Stomach (tissue), 8 donors: ENCODE measurements at regions not wholly inside any gene's neighbourhood (a gene's known extent, or its start where the extent isn't known, plus 50 kb on each side); places are given as distances from the start of the nearest gene placed in this dataset.

ENCODE experiments used
- DNase-seq, 2 donors: peaks; one replicate each; pipeline versions ENCODE4 v3.0.0 to v3.0.0-alpha.2; 2013 to 2019
- H3K27ac ChIP-seq, 5 donors: fragments of 200-600 bp in 4 of 5; sonication (generic) in 4 of 5; one replicate each; pipeline ENCODE4 v1.5.1; 2013 to 2019; ENCODE audit warnings: mild to moderate bottlenecking in 1 of 5, moderate library complexity in 1 of 5
- H3K27me3 ChIP-seq, 3 donors: fragments of 200-600 bp; sonication (generic); one replicate each; pipeline ENCODE4 v1.5.1; 2017 to 2019; ENCODE audit warnings: mixed run types in 1 of 3
- H3K36me3 ChIP-seq, 4 donors: fragments of 200-600 bp; sonication (generic); 1 replicate in 3 of 4; 2 replicates in 1 of 4; pipeline ENCODE4 v1.5.1; 2016 to 2019
- H3K4me1 ChIP-seq, 4 donors: fragments of 200-600 bp; sonication (generic); one replicate each; pipeline ENCODE4 v1.5.1; 2016 to 2019
- H3K4me3 ChIP-seq, 4 donors: fragments of 200-600 bp; sonication (generic) in 3 of 4; one replicate each; pipeline ENCODE4 v1.5.1; 2016 to 2019; ENCODE audit warnings: mild to moderate bottlenecking in 1 of 4
- H3K9me3 ChIP-seq, 4 donors: fragments of 200-600 bp; sonication (generic); one replicate each; pipeline ENCODE4 v1.5.1; 2016 to 2019
- CTCF ChIP-seq, 7 experiments: fragments of 450-650 bp in 4 of 7; fragments of 200-600 bp in 3 of 7; sonication (generic) in 3 of 7; IDR thresholded peaks; one replicate each; pipeline ENCODE4 v1.5.1; 2016 to 2019; ENCODE audit warnings: antibody characterized with exemption in 7 of 7, control low read depth in 2 of 7, mild to moderate bottlenecking in 1 of 7
- EP300 ChIP-seq: sonication (generic); formaldehyde crosslinking; IDR thresholded peaks from one replicate; pipeline ENCODE4 v1.6.1; 2017; ENCODE audit warnings: antibody characterized with exemption
- POLR2A ChIP-seq, 4 donors: fragments of 450-650 bp; IDR thresholded peaks; one replicate each; pipeline ENCODE4 v1.6.1; 2016; ENCODE audit warnings: antibody characterized with exemption in 4 of 4, control low read depth in 2 of 4, mild to moderate bottlenecking in 1 of 4, moderate library complexity in 1 of 4
- POLR2AphosphoS5 ChIP-seq, 3 donors: sonication (generic); formaldehyde crosslinking; IDR thresholded peaks; one replicate each; pipeline ENCODE4 v1.6.1; 2016; ENCODE audit warnings: antibody characterized with exemption in 3 of 3
- WGBS, 5 donors: extraction: QIAGEN DNeasy Blood & Tissue Kit in 3 of 5; methylation state at CpG; one replicate each; pipeline versions ENCODE4 v1.1.5 to v1.1.7; 2013 to 2018; 5-methylcytosine and 5-hydroxymethylcytosine counted together
- intact Hi-C: fragments of 100-400 bp; cut with DNase I; formaldehyde crosslinking; loops from one replicate; pipeline ENCODE4 v1.15.1; 2023; ENCODE audit warnings: low total_unique reads
- donor health status: healthy with polysubstance abuse.
- donor health status: Bipolar disorder and iron deficiency.
- donor health status: healthy.

GRCh38 chr15:39298271-39298962 lies 282.5 kb upstream of the THBS1 start:
- H3K4me1 ChIP-seq = peaks cover 0 to 7% (median 2%) of the 10 kb centered on the region in 4 donors
- no peaks in the 10 kb centered on the region for H3K9me3 ChIP-seq
- H3K27me3 ChIP-seq = no peaks in the 10 kb centered on the region
- H3K36me3 ChIP-seq = no peaks in the 10 kb centered on the region
- WGBS, 5 donors = 83 to 86% (median 85%) methylated on average over 4 of the region's 4 CpGs
- no peak overlapping the region for H3K4me3 ChIP-seq
- no peak overlapping the region for H3K27ac ChIP-seq
- TF ChIP-seq EP300 = no peak
- TF ChIP-seq POLR2AphosphoS5 (IDR thresholded peaks at IDR 0.05) = no peak
- TF ChIP-seq CTCF (IDR thresholded peaks at IDR 0.05) = no peak
- no peak for TF ChIP-seq POLR2A (IDR thresholded peaks at IDR 0.05)
- no peak for DNase-seq
- intact Hi-C loops = no loop called here

DNA sequence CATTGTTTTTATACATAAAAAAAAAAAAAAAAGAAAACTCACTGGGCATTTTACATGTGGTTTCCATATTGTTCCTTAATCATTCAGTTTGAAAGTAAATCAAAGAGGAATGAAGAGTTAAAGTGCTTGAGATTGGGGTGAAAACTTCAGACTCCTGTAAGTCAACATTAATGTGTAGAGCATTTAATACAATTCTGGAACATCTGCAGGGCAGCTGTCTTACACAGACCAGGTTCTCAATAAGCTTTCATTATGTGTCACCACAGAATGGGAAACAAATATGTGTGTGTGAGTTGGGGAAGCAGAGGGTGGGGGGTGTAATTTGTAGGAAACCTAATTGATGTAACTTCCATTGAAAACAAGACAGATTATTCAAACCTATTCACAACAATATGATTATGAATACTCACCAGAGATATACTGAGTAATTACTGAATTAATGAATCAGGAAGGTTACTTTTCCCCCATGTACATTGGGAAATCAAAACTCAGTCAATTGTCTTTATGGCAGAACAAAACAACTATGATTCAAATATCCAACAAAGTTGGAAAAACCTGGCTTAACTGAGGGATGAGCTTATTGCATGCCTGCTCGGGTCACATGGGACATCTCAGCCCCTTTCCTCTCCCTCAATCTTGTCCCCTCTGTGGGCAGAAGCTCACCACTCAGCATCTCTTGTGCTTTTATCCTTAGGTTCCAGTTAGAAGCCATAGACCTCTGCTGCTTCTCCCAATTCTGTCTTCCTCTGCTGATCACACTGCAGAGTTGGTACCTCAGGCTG lies 281.2 kb upstream of the THBS1 start:
- Histone ChIP-seq H3K27me3 (no peaks in the 10 kb centered on the region), H3K4me1 (peaks cover 0 to 7% (median 2%) of the 10 kb centered on the region in 4 donors), H3K27ac (no peak overlapping the region), H3K9me3 (no peaks in the 10 kb centered on the region), H3K4me3 (no peak overlapping the region), H3K36me3 (no peaks in the 10 kb centered on the region)
- DNase-seq = no peak
- intact Hi-C loops = no loop called here
- TF ChIP-seq POLR2A (IDR thresholded peaks at IDR 0.05) (no peak), POLR2AphosphoS5 (IDR thresholded peaks at IDR 0.05) (no peak)
- WGBS, 5 donors = 85 to 100% (median 93%) methylated on average over 1 of the region's 1 CpG

GRCh38 chr15:39300451-39301153 lies 280.3 kb upstream of the THBS1 start:
- Histone ChIP-seq H3K4me3 (no peak overlapping the region), H3K9me3 (no peaks in the 10 kb centered on the region), H3K36me3 (no peaks in the 10 kb centered on the region), H3K27ac (peak overlapping the region in 1 of 5 donors; percentile 23), H3K27me3 (no peaks in the 10 kb centered on the region), H3K4me1 (peaks cover 0 to 7% (median 2%) of the 10 kb centered on the region in 4 donors)
- intact Hi-C loops = no loop called here
- 71 to 78% (median 74%) methylated on average over 3 of the region's 3 CpGs for WGBS, 5 donors
- DNase-seq = no peak
- TF ChIP-seq CTCF (IDR thresholded peaks at IDR 0.05) (no peak), POLR2A (IDR thresholded peaks at IDR 0.05) (no peak), POLR2AphosphoS5 (IDR thresholded peaks at IDR 0.05) (peak in 1 of 3 donors; percentile 30), EP300 (no peak)

- TF ChIP-seq POLR2A (IDR thresholded peaks at IDR 0.05) = no peak
- no peak for TF ChIP-seq CTCF (IDR thresholded peaks at IDR 0.05)
- TF ChIP-seq POLR2AphosphoS5 (IDR thresholded peaks at IDR 0.05) = peak in 1 of 3 donors; percentile 68
- TF ChIP-seq EP300 = no peak
- intact Hi-C loops = no loop called here
These were observed 279.3 kb upstream of the THBS1 start for GRCh38 chr15:39301589-39301999.

More at GRCh38 chr15:39301589-39301999, 279.3 kb upstream of the THBS1 start:
- no peaks in the 10 kb centered on the region for H3K27me3 ChIP-seq
- no peak overlapping the region for H3K4me3 ChIP-seq
- WGBS, 5 donors = 60 to 92% (median 80%) methylated on average over 2 of the region's 2 CpGs
- no peaks in the 10 kb centered on the region for H3K36me3 ChIP-seq
- peak overlapping the region in 3 of 5 donors; percentile 23 to 47 (median 33) for H3K27ac ChIP-seq
- H3K4me1 ChIP-seq = peaks cover 0 to 7% (median 2%) of the 10 kb centered on the region in 4 donors
- no peak for DNase-seq
- H3K9me3 ChIP-seq = no peaks in the 10 kb centered on the region
